ACC112 (cell line): ENCODE measurements at regions not wholly inside any gene's neighbourhood (a gene's known extent, or its start where the extent isn't known, plus 50 kb on each side); places are given as distances from the start of the nearest gene placed in this dataset.
"Not testable (repeated sequence)": the region's sequence is repeated elsewhere in the genome, so short reads cannot be mapped to it uniquely, and the experiment has no call there.

Experiments used
- H2AFZ ChIP-seq: fragments of 200-600 bp; sonication (generic); one replicate; pipeline ENCODE4 v1.6.0; 2017; ENCODE audit warnings: antibody characterized with exemption, low read length; ENCODE audit not compliant: unreplicated experiment
- H3K27ac ChIP-seq: fragments of 200-600 bp; sonication (generic); 2 replicates; pipeline ENCODE4 v1.5.1; 2014; ENCODE audit warnings: low read depth, mild to moderate bottlenecking, antibody characterized with exemption, low read length, moderate library complexity
- H3K27me3 ChIP-seq: fragments of 200-600 bp; sonication (generic); 2 replicates; pipeline ENCODE4 v1.6.1; 2014; ENCODE audit warnings: mild to moderate bottlenecking, antibody characterized with exemption, low read length, moderate library complexity, mixed read lengths; ENCODE audit not compliant: insufficient read depth
- H3K36me3 ChIP-seq: fragments of 200-600 bp; sonication (generic); 2 replicates; pipeline ENCODE4 v1.6.1; 2016; ENCODE audit warnings: mild to moderate bottlenecking, antibody characterized with exemption, low read length, moderate library complexity, mixed read lengths; ENCODE audit not compliant: insufficient read depth
- H3K4me1 ChIP-seq: fragments of 200-600 bp; sonication (generic); one replicate; pipeline ENCODE4 v1.6.1; 2016; ENCODE audit warnings: low read length, mixed read lengths; ENCODE audit not compliant: insufficient read depth, unreplicated experiment, control insufficient read depth
- H3K4me3 ChIP-seq: fragments of 200-600 bp; sonication (generic); 2 replicates; pipeline ENCODE4 v1.5.1; 2014; ENCODE audit warnings: mild to moderate bottlenecking, low read depth, low read length
- H3K79me2 ChIP-seq: fragments of 200-600 bp; sonication (generic); one replicate; pipeline ENCODE4 v1.6.0; 2016; ENCODE audit warnings: low read length; ENCODE audit not compliant: control insufficient read depth, unreplicated experiment, insufficient read depth

DNA sequence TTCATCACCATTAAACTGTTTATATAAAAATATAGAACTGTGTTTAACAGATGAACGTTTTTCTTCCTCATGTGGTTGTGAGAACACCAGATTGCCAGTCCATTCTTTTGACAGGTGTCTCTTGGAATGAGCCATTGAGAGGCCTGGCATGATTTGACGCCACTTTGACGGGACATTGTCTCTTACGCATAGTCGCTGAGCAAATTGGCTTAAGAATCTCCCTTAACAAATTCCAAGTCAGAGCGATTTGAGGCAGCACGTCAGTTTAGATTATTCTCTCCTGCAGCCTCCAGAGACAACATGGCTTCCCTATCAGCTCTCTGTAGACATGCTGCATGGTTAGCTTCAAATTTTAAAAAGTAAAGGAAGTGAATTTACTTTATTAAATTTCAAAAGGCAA lies 510.7 kb upstream of the ACO1 start:
- Histone ChIP-seq H3K27me3 (no peaks in the 10 kb centered on the region), H3K4me3 (no peak overlapping the region), H3K4me1 (no peaks in the 10 kb centered on the region), H3K79me2 (no peaks in the 10 kb centered on the region), H2AFZ (no peak overlapping the region), H3K27ac (no peak overlapping the region), H3K36me3 (no peaks in the 10 kb centered on the region)

DNA sequence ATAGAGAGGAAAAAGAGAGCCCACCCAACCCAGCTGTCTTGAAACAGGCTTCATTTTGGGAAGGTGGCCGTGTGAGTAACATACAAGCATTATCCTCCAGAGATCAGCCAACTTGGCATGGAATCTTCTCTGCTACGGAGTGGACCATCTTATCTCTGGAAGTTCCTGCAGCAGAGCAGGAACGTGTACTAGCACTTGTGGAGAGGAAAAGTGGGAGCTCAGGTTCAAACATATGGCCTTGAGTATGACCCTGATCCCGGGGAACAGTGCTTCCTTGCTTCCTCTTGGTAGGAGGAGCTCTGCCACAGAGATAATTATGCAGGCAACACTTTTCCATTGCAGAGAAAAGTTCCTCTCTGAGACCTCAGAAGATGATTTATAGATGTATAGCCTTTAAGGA lies 490.4 kb upstream of the ACO1 start:
- H3K36me3 ChIP-seq: no peaks in the 10 kb centered on the region
- H2AFZ ChIP-seq: no peak overlapping the region
- no peak overlapping the region for H3K4me3 ChIP-seq
- H3K79me2 ChIP-seq: no peaks in the 10 kb centered on the region
- no peak overlapping the region for H3K27ac ChIP-seq
- H3K27me3 ChIP-seq: no peaks in the 10 kb centered on the region
- no peaks in the 10 kb centered on the region for H3K4me1 ChIP-seq

DNA sequence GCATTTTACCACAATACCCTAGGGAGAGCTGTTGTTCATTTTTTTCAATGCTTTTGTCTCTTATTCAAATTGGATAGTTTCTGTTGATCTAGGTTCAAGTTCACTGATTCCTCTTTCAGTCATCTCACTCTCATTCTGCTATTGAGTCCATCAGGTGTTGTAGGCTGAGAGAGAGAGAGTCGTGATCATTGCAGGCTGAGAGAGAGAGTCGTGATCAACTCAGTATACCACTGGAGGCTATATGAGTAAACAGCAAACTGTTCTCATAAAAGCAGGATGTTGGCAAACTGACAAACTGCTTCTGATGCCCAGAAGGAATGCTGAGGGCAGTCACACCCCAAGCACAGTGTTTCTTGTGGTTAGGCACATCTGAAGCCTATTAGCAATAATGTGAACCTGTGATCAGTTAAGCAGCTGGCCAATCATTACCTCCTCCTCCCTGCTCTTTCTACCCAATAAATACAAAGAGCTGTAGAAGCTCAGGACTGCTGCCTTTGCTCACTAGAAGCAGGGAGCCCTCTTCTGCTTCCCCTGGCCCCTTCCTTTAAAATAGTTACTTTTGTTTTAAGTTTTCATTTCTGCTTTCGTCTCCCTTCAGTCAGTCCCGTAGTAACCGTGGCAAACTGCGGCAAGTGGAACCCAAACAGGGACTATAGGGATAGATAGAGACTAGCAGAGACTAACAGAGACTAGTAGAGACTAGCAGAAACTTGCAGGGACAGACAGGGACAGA lies 476.1 kb upstream of the ACO1 start:
- Histone ChIP-seq H3K36me3 (no peaks in the 10 kb centered on the region), H3K27ac (no peak overlapping the region), H3K4me1 (no peaks in the 10 kb centered on the region), H3K79me2 (no peaks in the 10 kb centered on the region), H3K27me3 (no peaks in the 10 kb centered on the region), H2AFZ (no peak overlapping the region), H3K4me3 (peak overlapping the region; percentile 63)

DNA sequence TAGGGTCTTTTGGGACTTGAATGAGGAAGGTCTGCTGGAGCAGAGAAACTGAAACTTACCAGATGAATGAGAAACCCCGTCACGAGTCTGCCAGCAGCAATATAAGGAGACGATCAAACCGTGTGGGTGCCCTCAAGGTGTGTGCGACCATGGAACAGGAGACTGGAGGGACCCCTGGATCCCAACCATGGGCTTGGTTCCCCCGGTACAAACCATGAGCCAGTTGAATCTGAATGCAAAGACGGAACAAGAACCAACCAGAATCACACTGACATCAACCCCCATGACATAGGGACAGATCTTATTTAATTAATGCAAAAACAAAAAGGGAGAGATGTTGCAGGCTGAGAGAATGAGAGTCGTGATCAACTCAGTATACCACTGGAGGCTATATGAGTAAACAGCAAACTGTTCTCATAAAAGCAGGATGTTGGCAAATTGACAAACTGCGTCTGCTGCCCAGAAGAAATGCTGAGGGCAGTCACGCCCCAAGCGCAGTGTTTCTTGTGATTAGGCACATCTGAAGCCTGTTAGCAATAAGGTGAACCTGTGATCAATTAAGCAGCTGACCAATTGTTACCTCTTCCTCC lies 475.5 kb upstream of the ACO1 start:
- Histone ChIP-seq H3K4me1 (no peaks in the 10 kb centered on the region), H2AFZ (no peak overlapping the region), H3K27ac (no peak overlapping the region), H3K79me2 (no peaks in the 10 kb centered on the region), H3K4me3 (peak overlapping the region; percentile 63), H3K27me3 (no peaks in the 10 kb centered on the region), H3K36me3 (no peaks in the 10 kb centered on the region)

DNA sequence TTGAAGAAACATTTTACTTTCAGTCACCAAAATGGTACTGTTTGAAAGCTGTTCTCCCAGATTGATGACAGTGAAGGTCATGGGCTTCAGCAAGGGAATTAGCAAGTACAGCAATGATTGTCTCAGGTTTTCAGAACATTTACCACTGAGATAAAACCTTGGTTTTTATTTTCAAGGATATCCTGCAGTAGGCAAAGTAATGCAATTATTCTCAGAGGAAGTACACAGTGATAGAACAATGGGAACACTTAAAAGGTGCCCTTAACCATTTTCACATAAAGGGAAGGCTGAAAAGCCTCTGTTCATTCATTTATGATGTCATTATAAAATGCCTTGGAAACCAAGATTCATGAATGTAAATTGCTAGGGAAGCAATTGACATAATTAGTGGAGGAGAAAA lies 471.8 kb upstream of the ACO1 start:
- no peaks in the 10 kb centered on the region for H3K4me1 ChIP-seq
- H3K27ac ChIP-seq: no peak overlapping the region
- H3K27me3 ChIP-seq: no peaks in the 10 kb centered on the region
- H3K79me2 ChIP-seq: no peaks in the 10 kb centered on the region
- no peak overlapping the region for H3K4me3 ChIP-seq
- H3K36me3 ChIP-seq: no peaks in the 10 kb centered on the region
- H2AFZ ChIP-seq: no peak overlapping the region

DNA sequence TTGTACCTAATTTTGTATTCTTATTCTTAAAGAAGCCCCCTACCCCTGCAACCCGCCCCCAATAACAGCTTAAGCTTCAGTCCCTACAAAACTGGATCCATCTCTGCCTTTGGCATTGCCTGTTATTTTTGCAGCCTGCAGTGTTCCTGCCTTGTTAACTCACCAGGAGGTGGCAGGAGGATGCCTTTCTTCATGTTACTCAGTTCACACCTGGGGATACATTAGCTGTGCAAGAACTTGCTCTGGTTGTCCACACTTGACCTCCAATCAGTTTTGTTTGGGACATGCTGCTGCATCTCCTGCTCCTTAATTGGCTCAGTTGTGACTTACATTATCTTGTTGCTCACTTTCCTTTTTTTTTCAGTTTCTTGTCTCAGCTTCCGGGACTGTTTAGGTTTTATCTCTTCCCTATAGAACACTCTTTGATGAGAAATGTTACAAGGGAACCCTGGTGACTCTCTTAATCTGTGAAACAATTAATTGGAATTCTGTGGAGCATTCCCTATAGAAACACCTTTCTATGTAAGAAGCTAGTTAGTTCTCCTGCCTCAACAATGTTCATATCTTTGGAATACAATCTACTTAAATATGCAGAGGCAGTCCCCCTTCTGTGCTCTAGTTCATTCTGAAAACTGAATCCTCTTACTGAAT lies 467.7 kb upstream of the ACO1 start:
- Histone ChIP-seq H3K27me3 (no peaks in the 10 kb centered on the region), H3K79me2 (no peaks in the 10 kb centered on the region), H3K27ac (no peak overlapping the region), H3K4me3 (no peak overlapping the region), H2AFZ (no peak overlapping the region), H3K36me3 (no peaks in the 10 kb centered on the region), H3K4me1 (no peaks in the 10 kb centered on the region)

DNA sequence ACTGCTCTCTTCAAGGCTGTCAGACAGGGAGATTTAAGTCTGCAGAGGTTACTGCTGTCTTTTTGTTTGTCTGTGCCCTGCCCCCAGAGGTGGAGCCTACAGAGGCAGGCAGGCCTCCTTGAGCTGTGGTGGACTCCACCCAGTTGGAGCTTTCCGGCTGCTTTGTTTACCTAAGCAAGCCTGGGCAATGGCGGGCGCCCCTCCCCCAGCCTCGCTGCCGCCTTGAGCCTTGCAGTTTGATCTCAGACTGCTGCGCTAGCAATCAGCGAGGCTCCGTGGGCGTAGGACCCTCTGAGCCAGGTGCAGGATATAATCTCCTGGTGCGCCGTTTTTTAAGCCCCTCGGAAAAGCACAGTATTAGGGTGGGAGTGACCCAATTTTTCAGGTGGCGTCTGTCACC lies 446.7 kb upstream of the ACO1 start:
- H2AFZ ChIP-seq, H3K36me3 ChIP-seq, H3K27me3 ChIP-seq, H3K4me3 ChIP-seq, H3K27ac ChIP-seq, H3K4me1 ChIP-seq, H3K79me2 ChIP-seq: not testable (repeated sequence)

DNA sequence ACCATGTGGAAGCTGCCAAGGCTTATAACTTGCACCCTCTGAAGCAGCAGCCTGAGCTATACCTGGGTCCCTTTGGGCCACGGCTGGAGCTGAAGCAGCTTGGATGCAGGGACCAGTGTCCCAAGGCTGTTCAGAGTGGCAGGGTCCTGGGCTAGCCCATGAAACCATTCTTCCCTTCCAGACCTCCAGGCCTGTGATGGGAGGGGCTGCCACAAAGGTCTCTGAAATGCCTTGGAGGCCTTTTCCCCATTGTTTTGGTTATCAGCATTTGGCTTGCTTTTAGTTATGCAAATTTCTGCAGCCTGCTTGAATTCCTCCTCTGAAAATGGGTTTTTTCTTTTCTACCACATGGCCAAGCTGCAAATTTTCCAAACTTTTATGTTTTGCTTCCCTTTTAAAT lies 433.7 kb upstream of the ACO1 start:
- no peaks in the 10 kb centered on the region for H3K79me2 ChIP-seq
- H3K36me3 ChIP-seq: no peaks in the 10 kb centered on the region
- no peak overlapping the region for H3K4me3 ChIP-seq
- no peaks in the 10 kb centered on the region for H3K27me3 ChIP-seq
- no peaks in the 10 kb centered on the region for H3K4me1 ChIP-seq
- no peak overlapping the region for H2AFZ ChIP-seq
- H3K27ac ChIP-seq: no peak overlapping the region

DNA sequence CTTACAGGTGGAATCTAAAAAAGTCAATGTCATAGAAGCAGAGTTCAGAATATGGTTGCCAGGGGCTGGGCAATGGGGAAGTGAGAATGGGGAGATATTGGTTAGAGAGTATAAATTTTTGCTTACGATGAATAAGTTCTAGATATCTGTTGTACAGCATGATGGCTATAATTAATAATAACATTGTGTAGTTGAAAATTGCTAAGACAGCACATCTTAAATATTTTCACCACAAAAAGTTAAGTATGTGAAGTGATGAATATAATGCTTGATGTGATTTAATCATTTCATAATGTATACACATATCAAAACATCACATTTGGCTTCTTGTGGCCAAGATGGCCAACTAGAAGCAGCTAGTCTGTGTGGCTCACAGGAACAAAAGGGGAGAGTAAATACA lies 425.9 kb upstream of the ACO1 start:
- no peak overlapping the region for H3K4me3 ChIP-seq
- H3K4me1 ChIP-seq: no peaks in the 10 kb centered on the region
- no peaks in the 10 kb centered on the region for H3K27me3 ChIP-seq
- H3K27ac ChIP-seq: no peak overlapping the region
- no peaks in the 10 kb centered on the region for H3K36me3 ChIP-seq
- no peak overlapping the region for H2AFZ ChIP-seq
- no peaks in the 10 kb centered on the region for H3K79me2 ChIP-seq

DNA sequence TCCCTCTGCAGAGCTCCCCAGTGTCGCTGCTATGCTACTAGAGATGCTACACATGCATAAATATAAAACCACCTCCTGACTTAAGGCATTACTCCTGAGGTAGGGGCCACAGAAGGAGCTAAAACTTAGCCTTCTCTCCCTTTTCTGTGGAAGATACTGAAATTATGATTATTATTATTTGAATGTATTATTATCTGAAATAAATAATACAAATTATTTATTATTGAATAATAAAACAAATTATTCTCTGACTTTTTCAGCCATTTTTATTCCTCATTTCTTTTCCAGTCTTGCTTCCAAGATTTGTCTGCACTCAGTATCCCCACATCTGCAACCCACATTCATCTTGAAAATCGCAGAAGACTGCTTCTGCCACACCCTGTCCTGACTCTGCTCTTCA lies 414.9 kb upstream of the ACO1 start:
- H3K4me1 ChIP-seq: no peaks in the 10 kb centered on the region
- no peak overlapping the region for H3K27ac ChIP-seq
- H3K4me3 ChIP-seq: no peak overlapping the region
- no peaks in the 10 kb centered on the region for H3K36me3 ChIP-seq
- H3K79me2 ChIP-seq: no peaks in the 10 kb centered on the region
- no peak overlapping the region for H2AFZ ChIP-seq
- no peaks in the 10 kb centered on the region for H3K27me3 ChIP-seq

DNA sequence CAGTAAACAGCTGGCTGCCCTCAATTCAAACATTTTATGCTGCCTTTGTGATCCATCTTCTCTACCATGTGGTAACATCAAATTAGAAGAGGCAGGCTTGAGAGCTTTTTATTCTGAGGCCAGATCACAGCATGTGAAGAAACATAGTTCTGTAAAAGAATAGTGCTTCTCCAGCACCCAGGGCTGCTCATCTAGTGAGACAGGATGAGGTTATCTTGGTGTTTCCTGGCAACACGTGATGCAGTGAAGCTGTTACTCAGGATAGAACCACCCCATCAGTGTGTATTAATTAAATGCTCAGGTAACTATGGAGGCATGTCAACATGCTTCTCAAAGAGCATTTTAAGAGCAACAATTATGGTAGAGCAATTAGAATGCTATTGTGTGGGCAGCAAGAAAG lies 400.5 kb upstream of the ACO1 start:
- H3K79me2 ChIP-seq: no peaks in the 10 kb centered on the region
- no peak overlapping the region for H3K4me3 ChIP-seq
- no peaks in the 10 kb centered on the region for H3K36me3 ChIP-seq
- no peak overlapping the region for H3K27ac ChIP-seq
- H3K27me3 ChIP-seq: no peaks in the 10 kb centered on the region
- no peaks in the 10 kb centered on the region for H3K4me1 ChIP-seq
- no peak overlapping the region for H2AFZ ChIP-seq
